Stimulated activated naive B cell treated with anti-CD40 and anti-IgM and Interleukin-4, amounts not matched to agents 10 μg/mL and 1 μg/mL and 100 μg/mL, for 72 hours (primary cell): ENCODE measurements at regions not wholly inside any gene's neighbourhood (a gene's known extent, or its start where the extent isn't known, plus 50 kb on each side); places are given as distances from the start of the nearest gene placed in this dataset.
A peak's percentile ranks its signal among the peaks of the same experiment; 100 is the strongest.

Source experiments
- ATAC-seq, 2 donors: fragments of 150-1000 bp; cut with Tn5 transposase; replicated peaks; 2 replicates each; pipeline ENCODE4 v1.10.0; 2021; ENCODE audit warnings: moderate library complexity in 1 of 2
- DNase-seq: peaks from one replicate; pipeline ENCODE4 v3.0.0; 2021
- H3K27ac Mint-ChIP-seq: one replicate; pipeline ENCODE4 v1.8.0; 2022; ENCODE audit warnings: mild to moderate bottlenecking, mixed read lengths
- H3K27me3 Mint-ChIP-seq, 2 donors: one replicate each; pipeline ENCODE4 v1.8.0; 2022; ENCODE audit warnings: mixed read lengths in 2 of 2
- H3K36me3 Mint-ChIP-seq, 2 donors: one replicate each; pipeline ENCODE4 v1.8.0; 2022; ENCODE audit warnings: mixed read lengths in 2 of 2, mild to moderate bottlenecking in 1 of 2
- H3K4me1 Mint-ChIP-seq, 2 donors: one replicate each; pipeline ENCODE4 v1.8.0; 2022; ENCODE audit warnings: mixed read lengths in 2 of 2, mild to moderate bottlenecking in 1 of 2
- H3K4me3 Mint-ChIP-seq, 2 donors: one replicate each; pipeline ENCODE4 v1.8.0; 2022; ENCODE audit warnings: mild to moderate bottlenecking in 2 of 2, mixed read lengths in 2 of 2, moderate library complexity in 1 of 2
- H3K9me3 Mint-ChIP-seq, 2 donors: one replicate each; pipeline ENCODE4 v1.8.0; 2022; ENCODE audit warnings: mixed read lengths in 2 of 2, mild to moderate bottlenecking in 1 of 2

GRCh38 chr12:67820694-67821093 lies 168.6 kb upstream of the IFNG-AS1 start:
- H3K36me3 Mint-ChIP-seq = peaks cover 4% of the 10 kb centered on the region in 2 donors

GRCh38 chr12:67822826-67823225 lies 166.4 kb upstream of the IFNG-AS1 start:
- DNase-seq (no peak), ATAC-seq (no peak)
- Mint-ChIP-seq H3K27me3 (no peaks in the 10 kb centered on the region), H3K27ac (no peak overlapping the region), H3K4me1 (peaks cover 3% of the 10 kb centered on the region in 2 donors), H3K9me3 (peaks cover 0 to 2% of the 10 kb centered on the region in 2 donors), H3K36me3 (no peaks in the 10 kb centered on the region), H3K4me3 (no peak overlapping the region)

More at GRCh38 chr12:67820694-67821093, 168.6 kb upstream of the IFNG-AS1 start:
- Mint-ChIP-seq H3K4me1 (no peaks in the 10 kb centered on the region), H3K9me3 (peaks cover 1 to 4% of the 10 kb centered on the region in 2 donors), H3K27me3 (no peaks in the 10 kb centered on the region), H3K27ac (no peak overlapping the region), H3K4me3 (no peak overlapping the region)
- DNase-seq (no peak), ATAC-seq (no peak)

- Mint-ChIP-seq H3K27ac (no peak overlapping the region), H3K36me3 (peaks cover 0 to 2% of the 10 kb centered on the region in 2 donors), H3K4me3 (no peak overlapping the region), H3K9me3 (peaks cover 0 to 6% of the 10 kb centered on the region in 2 donors), H3K4me1 (peaks cover 9 to 10% of the 10 kb centered on the region in 2 donors), H3K27me3 (no peaks in the 10 kb centered on the region)
- DNase-seq (no peak), ATAC-seq (no peak)
Observed at GRCh38 chr12:67826148-67826547, 163.1 kb upstream of the IFNG-AS1 start.

- H3K27me3 Mint-ChIP-seq = no peaks in the 10 kb centered on the region
- peaks cover 0 to 2% of the 10 kb centered on the region in 2 donors for H3K36me3 Mint-ChIP-seq
- peaks cover 9 to 10% of the 10 kb centered on the region in 2 donors for H3K4me1 Mint-ChIP-seq
- DNase-seq (no peak), ATAC-seq (no peak)
- H3K9me3 Mint-ChIP-seq = peaks cover 0 to 6% of the 10 kb centered on the region in 2 donors
- no peak overlapping the region for H3K27ac Mint-ChIP-seq
- no peak overlapping the region for H3K4me3 Mint-ChIP-seq
Observed at GRCh38 chr12:67826946-67827720, 162.1 kb upstream of the IFNG-AS1 start.

GRCh38 chr12:67827820-67828383 lies 161.3 kb upstream of the IFNG-AS1 start:
- ATAC-seq (peak; percentile 78 to 97), DNase-seq (no peak)
- Mint-ChIP-seq H3K27me3 (no peaks in the 10 kb centered on the region), H3K4me1 (peaks cover 9 to 10% of the 10 kb centered on the region in 2 donors), H3K27ac (peak overlapping the region; percentile 10), H3K9me3 (peaks cover 0 to 6% of the 10 kb centered on the region in 2 donors), H3K4me3 (no peak overlapping the region), H3K36me3 (peaks cover 0 to 2% of the 10 kb centered on the region in 2 donors)

- no peak overlapping the region for H3K27ac Mint-ChIP-seq
- DNase-seq (no peak), ATAC-seq (no peak)
- H3K4me1 Mint-ChIP-seq = peaks cover 9 to 11% of the 10 kb centered on the region in 2 donors
- H3K36me3 Mint-ChIP-seq = peaks cover 0 to 2% of the 10 kb centered on the region in 2 donors
- H3K9me3 Mint-ChIP-seq = peaks cover 0 to 6% of the 10 kb centered on the region in 2 donors
- no peak overlapping the region for H3K4me3 Mint-ChIP-seq
- no peaks in the 10 kb centered on the region for H3K27me3 Mint-ChIP-seq
Observed at GRCh38 chr12:67829896-67830295, 159.4 kb upstream of the IFNG-AS1 start.

- no peak for ATAC-seq
- peaks cover 0 to 2% of the 10 kb centered on the region in 2 donors for H3K36me3 Mint-ChIP-seq
- no peak for DNase-seq
Observed at GRCh38 chr12:67832155-67832554, 157.1 kb upstream of the IFNG-AS1 start.

GRCh38 chr12:67833602-67834001 lies 155.6 kb upstream of the IFNG-AS1 start:
- Mint-ChIP-seq H3K27me3 (peaks cover 0 to 15% of the 10 kb centered on the region in 2 donors), H3K27ac (no peak overlapping the region), H3K36me3 (peaks cover 2 to 3% of the 10 kb centered on the region in 2 donors), H3K9me3 (peaks cover 7 to 18% of the 10 kb centered on the region in 2 donors), H3K4me1 (peaks cover 0 to 3% of the 10 kb centered on the region in 2 donors), H3K4me3 (no peak overlapping the region)
- no peak for ATAC-seq
- DNase-seq = no peak

More at GRCh38 chr12:67832155-67832554, 157.1 kb upstream of the IFNG-AS1 start:
- H3K9me3 Mint-ChIP-seq = peaks cover 0 to 14% of the 10 kb centered on the region in 2 donors
- H3K4me3 Mint-ChIP-seq = no peak overlapping the region
- H3K27ac Mint-ChIP-seq = no peak overlapping the region
- H3K27me3 Mint-ChIP-seq = peaks cover 0 to 10% of the 10 kb centered on the region in 2 donors
- peaks cover 9 to 11% of the 10 kb centered on the region in 2 donors for H3K4me1 Mint-ChIP-seq

- peaks cover 19 to 27% of the 10 kb centered on the region in 2 donors for H3K9me3 Mint-ChIP-seq
- H3K36me3 Mint-ChIP-seq = peaks cover 7 to 13% of the 10 kb centered on the region in 2 donors
Observed at GRCh38 chr12:67837876-67838275, 151.4 kb upstream of the IFNG-AS1 start.

GRCh38 chr12:67842124-67842523 lies 147.1 kb upstream of the IFNG-AS1 start:
- peaks cover 7 to 13% of the 10 kb centered on the region in 2 donors for H3K36me3 Mint-ChIP-seq
- no peak overlapping the region for H3K27ac Mint-ChIP-seq
- H3K27me3 Mint-ChIP-seq = peaks cover 6 to 17% of the 10 kb centered on the region in 2 donors
- DNase-seq (no peak), ATAC-seq (no peak)
- peaks cover 18 to 19% of the 10 kb centered on the region in 2 donors for H3K9me3 Mint-ChIP-seq
- H3K4me1 Mint-ChIP-seq = no peaks in the 10 kb centered on the region
- no peak overlapping the region for H3K4me3 Mint-ChIP-seq

More at GRCh38 chr12:67837876-67838275, 151.4 kb upstream of the IFNG-AS1 start:
- Mint-ChIP-seq H3K4me3 (no peak overlapping the region), H3K27ac (no peak overlapping the region), H3K27me3 (peaks cover 6 to 28% of the 10 kb centered on the region in 2 donors), H3K4me1 (peaks cover 0 to 1% of the 10 kb centered on the region in 2 donors)
- DNase-seq (no peak), ATAC-seq (no peak)

GRCh38 chr12:67843257-67843656 lies 146.0 kb upstream of the IFNG-AS1 start:
- Mint-ChIP-seq H3K36me3 (peaks cover 7 to 10% of the 10 kb centered on the region in 2 donors), H3K9me3 (peaks cover 13 to 14% of the 10 kb centered on the region in 2 donors), H3K27me3 (peaks cover 6 to 16% of the 10 kb centered on the region in 2 donors), H3K4me3 (no peak overlapping the region), H3K27ac (no peak overlapping the region), H3K4me1 (no peaks in the 10 kb centered on the region)
- ATAC-seq (no peak), DNase-seq (no peak)

GRCh38 chr12:67852701-67853100 lies 136.5 kb upstream of the IFNG-AS1 start:
- H3K27ac Mint-ChIP-seq = no peak overlapping the region
- no peaks in the 10 kb centered on the region for H3K36me3 Mint-ChIP-seq
- no peaks in the 10 kb centered on the region for H3K4me1 Mint-ChIP-seq
- peaks cover 0 to 1% of the 10 kb centered on the region in 2 donors for H3K9me3 Mint-ChIP-seq
- H3K4me3 Mint-ChIP-seq = no peak overlapping the region
- peaks cover 10 to 22% of the 10 kb centered on the region in 2 donors for H3K27me3 Mint-ChIP-seq
- no peak for DNase-seq
- ATAC-seq = no peak

- Mint-ChIP-seq H3K4me3 (no peak overlapping the region), H3K9me3 (peaks cover 0 to 1% of the 10 kb centered on the region in 2 donors), H3K27ac (no peak overlapping the region), H3K4me1 (no peaks in the 10 kb centered on the region), H3K27me3 (peaks cover 10 to 22% of the 10 kb centered on the region in 2 donors), H3K36me3 (no peaks in the 10 kb centered on the region)
- no peak for DNase-seq
- ATAC-seq = no peak
Observed at GRCh38 chr12:67853204-67853603, 136.0 kb upstream of the IFNG-AS1 start.

- DNase-seq (no peak), ATAC-seq (no peak)
- no peaks in the 10 kb centered on the region for H3K9me3 Mint-ChIP-seq
- H3K4me3 Mint-ChIP-seq = no peak overlapping the region
- peaks cover 10 to 22% of the 10 kb centered on the region in 2 donors for H3K27me3 Mint-ChIP-seq
- no peak overlapping the region for H3K27ac Mint-ChIP-seq
- no peaks in the 10 kb centered on the region for H3K4me1 Mint-ChIP-seq
- no peaks in the 10 kb centered on the region for H3K36me3 Mint-ChIP-seq
Observed at GRCh38 chr12:67854351-67854750, 134.9 kb upstream of the IFNG-AS1 start.
